SK-N-SH (cell line): ENCODE measurements at regions not wholly inside any gene's neighbourhood (a gene's known extent, or its start where the extent isn't known, plus 50 kb on each side); places are given as distances from the start of the nearest gene placed in this dataset.

Experiments
- CTCF ChIA-PET: fragments of 300-600, 350-600 bp; formaldehyde crosslinking; extraction: SDS; loops from one replicate; lab custom pipeline; 2021; lab: Yijun Ruan, JAX
- POLR2A ChIA-PET: fragments of 350-600 bp; sonication (Branson Sonifier 250); formaldehyde crosslinking; extraction: SDS; loops from one replicate; lab custom pipeline; 2020; ENCODE audit warnings: antibody characterized with exemption, inconsistent platforms; lab: Yijun Ruan, JAX
- DNase-seq: peaks from one replicate; pipeline ENCODE4 v3.0.0; 2012
- H2AFZ ChIP-seq: fragments of 200-600 bp; sonication (generic); 2 replicates; pipeline ENCODE4 v1.8.1; 2016; ENCODE audit warnings: antibody characterized with exemption, mild to moderate bottlenecking, low read depth
- H3F3A ChIP-seq: fragments of 200-600 bp; sonication (generic); replicated peaks from 2 replicates; pipeline ENCODE3; 2016; ENCODE audit warnings: antibody characterized with exemption, mild to moderate bottlenecking; ENCODE audit not compliant: insufficient read depth
- H3K27ac ChIP-seq, 2 experiments: fragments of 200-500 bp in 1 of 2; fragments of 200-600 bp in 1 of 2; sonication (Bioruptor generic) in 1 of 2; sonication (generic), shearing (Covaris generic) in 1 of 2; 2 replicates each; pipeline versions ENCODE4 v1.5.1 to v1.6.1; 2014 to 2016; ENCODE audit warnings: low read depth in 2 of 2, inconsistent platforms in 1 of 2, low read length in 1 of 2, mild to moderate bottlenecking in 1 of 2, mixed read lengths in 1 of 2
- H3K27me3 ChIP-seq: fragments of 200-600 bp; sonication (generic), shearing (Covaris generic); 2 replicates; pipeline ENCODE4 v1.6.1; 2016; ENCODE audit warnings: mixed run types; ENCODE audit not compliant: insufficient read depth
- H3K36me3 ChIP-seq, 2 experiments: fragments of 200-500 bp in 1 of 2; fragments of 200-600 bp in 1 of 2; sonication (Bioruptor generic) in 1 of 2; sonication (generic) in 1 of 2; replicated peaks in 1 of 2; 2 replicates each; pipeline versions ENCODE3 to v1.5.1; 2014 to 2016; ENCODE audit warnings: low read length in 1 of 2, mild to moderate bottlenecking in 1 of 2; ENCODE audit not compliant: insufficient read depth in 2 of 2, control insufficient read depth in 1 of 2
- H3K4me1 ChIP-seq, 2 experiments: fragments of 200-500 bp in 1 of 2; fragments of 200-600 bp in 1 of 2; sonication (Bioruptor generic) in 1 of 2; sonication (generic), shearing (Covaris generic) in 1 of 2; 2 replicates each; pipeline versions ENCODE4 v1.5.1 to v1.6.1; 2014 to 2016; ENCODE audit warnings: low read depth in 1 of 2, low read length in 1 of 2, mixed run types in 1 of 2; ENCODE audit not compliant: insufficient read depth in 2 of 2, control insufficient read depth in 1 of 2
- H3K4me2 ChIP-seq: fragments of 200-600 bp; sonication (generic), shearing (Covaris generic); 2 replicates; pipeline ENCODE4 v1.6.1; 2017; ENCODE audit warnings: mixed run types
- H3K4me3 ChIP-seq, 2 experiments: fragments of 200-500 bp in 1 of 2; fragments of 200-600 bp in 1 of 2; sonication (Bioruptor generic) in 1 of 2; sonication (generic), shearing (Covaris generic) in 1 of 2; 2 replicates each; pipeline versions ENCODE4 v1.5.1 to v1.8.1; 2014 to 2016; ENCODE audit warnings: low read depth in 2 of 2, inconsistent platforms in 1 of 2, low read length in 1 of 2, mild to moderate bottlenecking in 1 of 2, mixed read lengths in 1 of 2, moderate library complexity in 1 of 2
- H3K79me2 ChIP-seq: fragments of 200-600 bp; sonication (generic); 2 replicates; pipeline ENCODE4 v1.8.1; 2017; ENCODE audit warnings: mild to moderate bottlenecking; ENCODE audit not compliant: insufficient read depth
- H3K9ac ChIP-seq: fragments of 200-600 bp; sonication (generic); 2 replicates; pipeline ENCODE4 v1.6.1; 2017; ENCODE audit warnings: mixed run types
- H3K9me2 ChIP-seq: fragments of 200-600 bp; sonication (generic); 2 replicates; pipeline ENCODE4 v1.6.1; 2017; ENCODE audit warnings: mixed run types
- H3K9me3 ChIP-seq: fragments of 200-600 bp; sonication (generic); 2 replicates; pipeline ENCODE4 v1.6.1; 2017; ENCODE audit warnings: mixed run types, mild to moderate bottlenecking, moderate library complexity
- H4K20me1 ChIP-seq: fragments of 200-600 bp; sonication (generic); 2 replicates; pipeline ENCODE4 v1.6.1; 2017; ENCODE audit warnings: mild to moderate bottlenecking, mixed run types; ENCODE audit not compliant: insufficient read depth
- CHD2 ChIP-seq: fragments of 150-350 bp; IDR thresholded peaks from 2 replicates; pipeline ENCODE4 v1.6.1; 2018; ENCODE audit warnings: low read length; ENCODE audit not compliant: partially characterized antibody
- CTCF ChIP-seq: fragments of 200-600 bp; sonication (generic); IDR thresholded peaks from 2 replicates; pipeline ENCODE4 v1.6.1; 2017; ENCODE audit warnings: antibody characterized with exemption, mild to moderate bottlenecking, moderate library complexity
- EP300 ChIP-seq, 2 experiments: IDR thresholded peaks; 2 replicates each; pipeline versions ENCODE4 v1.4.0 to v1.6.1; 2012; ENCODE audit warnings: borderline replicate concordance in 1 of 2, low read depth in 1 of 2, low read length in 1 of 2
- EZH2phosphoT487 ChIP-seq: fragments of 200-600 bp; sonication (generic); IDR thresholded peaks from 2 replicates; pipeline ENCODE4 v1.6.1; 2017; ENCODE audit warnings: low read depth, mixed run types, mild to moderate bottlenecking, antibody characterized with exemption, moderate library complexity, borderline replicate concordance
- FOSL2 ChIP-seq: IDR thresholded peaks from 2 replicates; pipeline ENCODE4 v1.4.0; 2012; ENCODE audit warnings: low read depth, mild to moderate bottlenecking, moderate library complexity, borderline replicate concordance
- FOXM1 ChIP-seq: IDR thresholded peaks from 2 replicates; pipeline ENCODE4 v1.4.0; 2012; ENCODE audit warnings: low read depth, mild to moderate bottlenecking
- IRF3 ChIP-seq: fragments of 150-350 bp; IDR thresholded peaks from 2 replicates; pipeline ENCODE4 v1.6.1; 2016; ENCODE audit warnings: mild to moderate bottlenecking, low read depth, low read length
- MXI1 ChIP-seq: IDR thresholded peaks from 2 replicates; pipeline ENCODE4 v1.6.1; 2012; ENCODE audit warnings: mild to moderate bottlenecking, low read depth, low read length, improper control_type of control experiment
- NRF1 ChIP-seq: IDR thresholded peaks from 2 replicates; pipeline ENCODE4 v1.6.1; 2012; ENCODE audit warnings: low read depth, mild to moderate bottlenecking, low read length
- PBX3 ChIP-seq: IDR thresholded peaks from 2 replicates; pipeline ENCODE4; 2012
- POLR2AphosphoS5 ChIP-seq: IDR thresholded peaks from 2 replicates; pipeline ENCODE4 v1.6.1; 2012; ENCODE audit warnings: low read depth, low read length
- RAD21 ChIP-seq: IDR thresholded peaks from 2 replicates; pipeline ENCODE4 v1.6.1; 2012; ENCODE audit warnings: mild to moderate bottlenecking, low read length
- RFX5 ChIP-seq: IDR thresholded peaks from 2 replicates; pipeline ENCODE4 v1.6.1; 2012; ENCODE audit warnings: mild to moderate bottlenecking, improper control_type of control experiment, low read length
- RXRA ChIP-seq: IDR thresholded peaks from 2 replicates; pipeline ENCODE4 v1.4.0; 2012; ENCODE audit warnings: low read depth, mild to moderate bottlenecking, borderline replicate concordance
- SIN3A ChIP-seq: IDR thresholded peaks from 2 replicates; pipeline ENCODE4 v1.6.1; 2012; ENCODE audit warnings: low read depth, mild to moderate bottlenecking, low read length, moderate library complexity, borderline replicate concordance
- TCF12 ChIP-seq: IDR thresholded peaks from 2 replicates; pipeline ENCODE4 v1.4.0; 2012
- TEAD4 ChIP-seq: IDR thresholded peaks from 2 replicates; pipeline ENCODE4 v1.4.0; 2012; ENCODE audit warnings: mild to moderate bottlenecking, borderline replicate concordance; ENCODE audit not compliant: insufficient read depth
- USF1 ChIP-seq: IDR thresholded peaks from 2 replicates; pipeline ENCODE4 v1.4.0; 2012; ENCODE audit warnings: low read depth, borderline replicate concordance
- ZBTB33 ChIP-seq: IDR thresholded peaks from 2 replicates; pipeline ENCODE4 v1.4.0; 2012; ENCODE audit warnings: low read depth, borderline replicate concordance
- WGBS: methylation state at CpG from one replicate; pipeline ENCODE4 v1.1.6; 2017; ENCODE audit warnings: low lambda C conversion rate; 5-methylcytosine and 5-hydroxymethylcytosine counted together

GRCh38 chr2:5465859-5466258 lies 226.3 kb upstream of the SOX11 start:
- Histone ChIP-seq H3K79me2 (no peaks in the 10 kb centered on the region), H2AFZ (no peak overlapping the region), H3K9me2 (no peaks in the 10 kb centered on the region), H3K27me3 (no peaks in the 10 kb centered on the region), H3K4me3 (no peak overlapping the region), H3K4me2 (no peak overlapping the region), H3K36me3 (no peaks in the 10 kb centered on the region), H3K9ac (no peak overlapping the region), H4K20me1 (no peaks in the 10 kb centered on the region), H3K27ac (no peak overlapping the region), H3K9me3 (no peaks in the 10 kb centered on the region), H3F3A (no peaks in the 10 kb centered on the region), H3K4me1 (peaks cover 0 to 2% of the 10 kb centered on the region in 2 experiments; a peak in 1 of 4 replicates)
- ChIA-PET CTCF (interaction anchor here (0.8 kb wide), 1 partner anchor 13 kb away, joined by 4 read pairs; no protein-coding TSS in a partner anchor), POLR2A (no interaction called here)
- 13% methylated on average over 5 of the region's 5 CpGs for WGBS
- TF ChIP-seq TEAD4 (no peak), EZH2phosphoT487 (no peak), USF1 (no peak), RAD21 (no peak), MXI1 (no peak), RXRA (no peak), FOSL2 (no peak), CTCF (no peak), IRF3 (no peak), PBX3 (no peak), RFX5 (no peak), POLR2AphosphoS5 (no peak), TCF12 (no peak), ZBTB33 (no peak), SIN3A (no peak), NRF1 (no peak), FOXM1 (no peak), EP300 (IDR thresholded peaks at IDR 0.05; ENCODE audit: borderline replicate concordance in 1 of 2, low read depth in 1 of 2, low read length in 1 of 2) (no peak), CHD2 (no peak)
- DNase-seq = no peak
